Liver (tissue), 8 donors: ENCODE measurements at regions not wholly inside any gene's neighbourhood (a gene's known extent, or its start where the extent isn't known, plus 50 kb on each side); places are given as distances from the start of the nearest gene placed in this dataset.

Experiments used
- DNase-seq: peaks from one replicate; pipeline ENCODE4 v3.0.0-alpha.2; 2017; ENCODE audit warnings: low spot score
- H3K27ac ChIP-seq, 2 donors: one replicate each; pipeline ENCODE4 v1.7.0; 2013; ENCODE audit warnings: inconsistent platforms in 2 of 2, low read length in 2 of 2, control low read depth in 1 of 2, low read depth in 1 of 2, mild to moderate bottlenecking in 1 of 2
- H3K27me3 ChIP-seq, 4 donors: one replicate each; pipeline versions ENCODE4 v1.6.1 to v1.7.0; 2013; ENCODE audit warnings: low read length in 3 of 4, inconsistent platforms in 1 of 4, mild to moderate bottlenecking in 1 of 4, moderate library complexity in 1 of 4; ENCODE audit not compliant: control insufficient read depth in 4 of 4, insufficient read depth in 4 of 4
- H3K36me3 ChIP-seq, 4 donors: one replicate each; pipeline versions ENCODE4 v1.6.1 to v1.7.0; 2013; ENCODE audit warnings: low read length in 3 of 4, mild to moderate bottlenecking in 3 of 4, low read depth in 1 of 4, moderate library complexity in 1 of 4; ENCODE audit not compliant: control insufficient read depth in 4 of 4, insufficient read depth in 3 of 4
- H3K4me1 ChIP-seq, 4 donors: one replicate each; pipeline versions ENCODE4 v1.6.1 to v1.7.0; 2013; ENCODE audit warnings: low read length in 3 of 4, mild to moderate bottlenecking in 3 of 4, moderate library complexity in 1 of 4; ENCODE audit not compliant: control insufficient read depth in 4 of 4, insufficient read depth in 4 of 4
- H3K4me3 ChIP-seq, 3 donors: one replicate each; pipeline versions ENCODE4 v1.6.1 to v1.7.0; 2013; ENCODE audit warnings: low read length in 3 of 3, control low read depth in 1 of 3, low read depth in 1 of 3, mild to moderate bottlenecking in 1 of 3
- H3K9ac ChIP-seq, 2 donors: one replicate each; pipeline ENCODE4 v1.7.0; 2013; ENCODE audit warnings: low read length in 2 of 2, mild to moderate bottlenecking in 2 of 2, moderate library complexity in 2 of 2, control low read depth in 1 of 2, low read depth in 1 of 2
- H3K9me3 ChIP-seq, 4 donors: one replicate each; pipeline versions ENCODE4 v1.6.1 to v1.7.0; 2013; ENCODE audit warnings: low read length in 3 of 4; ENCODE audit not compliant: control insufficient read depth in 4 of 4
- ATF3 ChIP-seq: IDR thresholded peaks from 2 replicates; pipeline ENCODE4 v1.6.1; 2016; ENCODE audit warnings: antibody characterized with exemption
- CTCF ChIP-seq: fragments of 150-350 bp; IDR thresholded peaks from 2 replicates; pipeline ENCODE4 v1.5.1; 2017; ENCODE audit warnings: improper control_type of control experiment, low read depth, low read length; ENCODE audit not compliant: missing input control
- EGR1 ChIP-seq, 2 donors: IDR thresholded peaks; 2 replicates each; pipeline ENCODE4 v1.6.1; 2016 to 2018; ENCODE audit warnings: antibody characterized with exemption in 2 of 2, low read depth in 2 of 2
- FOXA1 ChIP-seq: IDR thresholded peaks from 2 replicates; pipeline ENCODE4 v1.6.1; 2016; ENCODE audit warnings: antibody characterized with exemption
- FOXA2 ChIP-seq: IDR thresholded peaks from 2 replicates; pipeline ENCODE4 v1.6.1; 2016; ENCODE audit warnings: antibody characterized with exemption
- GABPA ChIP-seq, 2 donors: IDR thresholded peaks in 1 of 2; conservative IDR thresholded peaks in 1 of 2; 2 replicates each; pipeline ENCODE4 v1.6.1; 2016; ENCODE audit warnings: antibody characterized with exemption in 2 of 2, mild to moderate bottlenecking in 1 of 2, moderate library complexity in 1 of 2
- HNF4A ChIP-seq, 2 donors: conservative IDR thresholded peaks; 2 replicates each; pipeline ENCODE4 v1.6.1; 2016; ENCODE audit warnings: antibody characterized with exemption in 2 of 2, mild to moderate bottlenecking in 2 of 2
- HNF4G ChIP-seq: IDR thresholded peaks from 2 replicates; pipeline ENCODE4 v1.6.1; 2016; ENCODE audit warnings: antibody characterized with exemption
- JUND ChIP-seq, 2 donors: IDR thresholded peaks; 2 replicates each; pipeline ENCODE4 v1.6.1; 2016; ENCODE audit warnings: antibody characterized with exemption in 2 of 2
- MAX ChIP-seq: IDR thresholded peaks from 2 replicates; pipeline ENCODE4 v1.6.1; 2016; ENCODE audit warnings: antibody characterized with exemption
- NR2F2 ChIP-seq: IDR thresholded peaks from 2 replicates; pipeline ENCODE4 v1.6.1; 2016; ENCODE audit warnings: antibody characterized with exemption
- RAD21 ChIP-seq, 2 donors: IDR thresholded peaks; 2 replicates each; pipeline ENCODE4 v1.6.1; 2016; ENCODE audit warnings: antibody characterized with exemption in 2 of 2, mild to moderate bottlenecking in 2 of 2
- RXRA ChIP-seq, 2 donors: IDR thresholded peaks; 2 replicates each; pipeline ENCODE4 v1.6.1; 2017 to 2018; ENCODE audit warnings: antibody characterized with exemption in 2 of 2, mild to moderate bottlenecking in 1 of 2
- SP1 ChIP-seq: IDR thresholded peaks from 2 replicates; pipeline ENCODE4 v1.6.1; 2018; ENCODE audit warnings: antibody characterized with exemption, mild to moderate bottlenecking
- TAF1 ChIP-seq: conservative IDR thresholded peaks from 2 replicates; pipeline ENCODE4 v1.6.1; 2016; ENCODE audit warnings: antibody characterized with exemption, mild to moderate bottlenecking
- YY1 ChIP-seq: IDR thresholded peaks from 2 replicates; pipeline ENCODE4 v1.6.1; 2016; ENCODE audit warnings: antibody characterized with exemption, mild to moderate bottlenecking
- ZBTB33 ChIP-seq: IDR thresholded peaks from 2 replicates; pipeline ENCODE4 v1.6.1; 2016; ENCODE audit warnings: antibody characterized with exemption
- WGBS: extraction: QIAGEN DNeasy Blood & Tissue Kit; methylation state at CpG from one replicate; pipeline ENCODE4 v1.1.7; 2013; 5-methylcytosine and 5-hydroxymethylcytosine counted together
- donor health status: healthy.
- donor health status: healthy.
- donor health status: healthy.
- donor health status: healthy.
- donor health status: healthy.

DNA sequence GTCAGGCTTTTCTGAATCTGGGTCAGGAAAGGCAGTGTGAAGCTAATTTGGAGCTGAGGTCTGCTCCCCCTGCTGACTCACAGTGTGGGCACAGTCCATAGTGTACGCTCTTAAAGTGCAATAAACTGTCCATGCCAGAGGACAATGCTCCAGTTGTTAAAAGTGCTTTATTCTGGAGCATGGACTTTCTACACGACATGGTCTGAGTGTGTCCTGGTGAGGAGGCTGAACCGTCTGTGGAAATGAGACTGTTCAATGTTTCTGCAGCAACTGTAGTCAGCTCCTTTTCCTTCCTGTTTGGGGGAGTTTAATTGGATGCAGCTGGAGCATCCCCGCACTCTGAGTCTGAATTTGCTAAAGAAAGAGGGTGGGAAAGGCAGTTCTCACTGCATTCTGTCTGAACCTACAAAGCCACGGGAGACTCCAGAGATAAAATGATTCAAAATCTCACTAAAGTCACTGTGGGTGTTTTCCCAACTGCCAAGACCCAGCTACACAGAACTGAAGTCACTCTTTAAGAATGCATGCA is 110.2 kb upstream of the TRIB2 start:
- Histone ChIP-seq H3K4me3 (no peak overlapping the region), H3K36me3 (no peaks in the 10 kb centered on the region), H3K4me1 (no peaks in the 10 kb centered on the region), H3K9me3 (no peaks in the 10 kb centered on the region), H3K27ac (no peak overlapping the region), H3K9ac (no peak overlapping the region), H3K27me3 (peaks cover 0 to 5% (median 0%) of the 10 kb centered on the region in 4 donors)
- no peak for TF ChIP-seq HNF4A (conservative IDR thresholded peaks at IDR 0.05)
- no peak for TF ChIP-seq CTCF
- no peak for TF ChIP-seq RXRA (IDR thresholded peaks at IDR 0.05)
- TF ChIP-seq TAF1: no peak
- TF ChIP-seq HNF4G: no peak
- TF ChIP-seq EGR1 (IDR thresholded peaks at IDR 0.05; ENCODE audit: low read depth in 2 of 2): no peak
- no peak for TF ChIP-seq FOXA1
- no peak for TF ChIP-seq JUND (IDR thresholded peaks at IDR 0.05)
- TF ChIP-seq FOXA2: no peak
- no peak for TF ChIP-seq NR2F2
- no peak for TF ChIP-seq YY1
- no peak for DNase-seq
- WGBS: 44% methylated on average over 5 of the region's 5 CpGs

- no peaks in the 10 kb centered on the region for H3K9me3 ChIP-seq
- no peak for DNase-seq
- no peak overlapping the region for H3K9ac ChIP-seq
- no peaks in the 10 kb centered on the region for H3K4me1 ChIP-seq
- TF ChIP-seq HNF4G: no peak
- TF ChIP-seq JUND (IDR thresholded peaks at IDR 0.05): no peak
- TF ChIP-seq GABPA (IDR thresholded peaks at IDR 0.05 in 1 of 2, conservative IDR thresholded peaks at IDR 0.05 in 1 of 2): no peak
- no peak for TF ChIP-seq FOXA2
- TF ChIP-seq ATF3: no peak
- TF ChIP-seq RAD21 (IDR thresholded peaks at IDR 0.05): no peak
- TF ChIP-seq MAX: no peak
- no peak for TF ChIP-seq FOXA1
- no peak for TF ChIP-seq SP1
- TF ChIP-seq HNF4A (conservative IDR thresholded peaks at IDR 0.05): no peak
- no peak for TF ChIP-seq ZBTB33
- no peak for TF ChIP-seq TAF1
- no peak for TF ChIP-seq CTCF
- no peak overlapping the region for H3K4me3 ChIP-seq
- H3K36me3 ChIP-seq: no peaks in the 10 kb centered on the region
- WGBS: 92% methylated on average over 3 of the region's 3 CpGs
- peaks cover 0 to 4% (median 0%) of the 10 kb centered on the region in 4 donors for H3K27me3 ChIP-seq
- H3K27ac ChIP-seq: no peak overlapping the region
These were observed 108.8 kb upstream of the TRIB2 start for GRCh38 chr2:12607971-12608370.
